ENCODE measurements at regions not wholly inside any gene's neighbourhood (a gene's known extent, or its start where the extent isn't known, plus 50 kb on each side); places are given as distances from the start of the nearest gene placed in this dataset.
A peak's percentile ranks its signal among the peaks of the same experiment; 100 is the strongest.

GRCh38 chr21:27369234-27369633 lies 402.3 kb upstream of the ADAMTS5 start:
- H2AFZ ChIP-seq (ENCODE audit: low read length) = no peak overlapping the region
- no peaks in the 10 kb centered on the region for H3K36me3 ChIP-seq (ENCODE audit: insufficient read depth, low read length)
- no peak overlapping the region for H3K27ac ChIP-seq (ENCODE audit: low read depth, low read length)
- H3K79me2 ChIP-seq (ENCODE audit: insufficient read depth, low read length) = no peaks in the 10 kb centered on the region
- H4K20me1 ChIP-seq (ENCODE audit: insufficient read depth, low read length) = no peaks in the 10 kb centered on the region
- DNase-seq (ENCODE audit: insufficient read length, low spot score, missing footprints) = no peak
- no peak overlapping the region for H3K4me3 ChIP-seq (ENCODE audit: insufficient read depth, low read length)
- no peak overlapping the region for H3K4me2 ChIP-seq (ENCODE audit: insufficient read depth, low read length)
- H3K9me3 ChIP-seq (ENCODE audit: low read depth, low read length) = no peaks in the 10 kb centered on the region
- H3K27me3 ChIP-seq (ENCODE audit: insufficient read depth, low read length) = no peaks in the 10 kb centered on the region
- peaks cover 10% of the 10 kb centered on the region for H3K4me1 ChIP-seq (ENCODE audit: insufficient read depth, low read length)
- TF ChIP-seq CTCF (IDR thresholded peaks at IDR 0.05; ENCODE audit: extremely low read depth, low read depth, low read length) = no peak

- DNase-seq (ENCODE audit: insufficient read length, low spot score, missing footprints) = no peak
- Histone ChIP-seq H3K4me3 (ENCODE audit: insufficient read depth, low read length) (no peak overlapping the region), H3K9me3 (ENCODE audit: low read depth, low read length) (no peaks in the 10 kb centered on the region), H4K20me1 (ENCODE audit: insufficient read depth, low read length) (no peaks in the 10 kb centered on the region), H3K79me2 (ENCODE audit: insufficient read depth, low read length) (no peaks in the 10 kb centered on the region), H3K27me3 (ENCODE audit: insufficient read depth, low read length) (no peaks in the 10 kb centered on the region), H3K4me1 (ENCODE audit: insufficient read depth, low read length) (peaks cover 1% of the 10 kb centered on the region), H2AFZ (ENCODE audit: low read length) (no peak overlapping the region), H3K36me3 (ENCODE audit: insufficient read depth, low read length) (no peaks in the 10 kb centered on the region), H3K4me2 (ENCODE audit: insufficient read depth, low read length) (no peak overlapping the region), H3K27ac (ENCODE audit: low read depth, low read length) (no peak overlapping the region)
- TF ChIP-seq CTCF (IDR thresholded peaks at IDR 0.05; ENCODE audit: extremely low read depth, low read depth, low read length) = no peak
These were observed 399.9 kb upstream of the ADAMTS5 start for GRCh38 chr21:27366646-27367235.

- Histone ChIP-seq H2AFZ (ENCODE audit: low read length) (no peak overlapping the region), H4K20me1 (ENCODE audit: insufficient read depth, low read length) (no peaks in the 10 kb centered on the region), H3K36me3 (ENCODE audit: insufficient read depth, low read length) (no peaks in the 10 kb centered on the region), H3K27me3 (ENCODE audit: insufficient read depth, low read length) (no peaks in the 10 kb centered on the region), H3K9me3 (ENCODE audit: low read depth, low read length) (no peaks in the 10 kb centered on the region), H3K4me3 (ENCODE audit: insufficient read depth, low read length) (no peak overlapping the region), H3K79me2 (ENCODE audit: insufficient read depth, low read length) (no peaks in the 10 kb centered on the region), H3K27ac (ENCODE audit: low read depth, low read length) (no peak overlapping the region), H3K4me1 (ENCODE audit: insufficient read depth, low read length) (no peaks in the 10 kb centered on the region), H3K4me2 (ENCODE audit: insufficient read depth, low read length) (no peak overlapping the region)
- no peak for TF ChIP-seq CTCF (IDR thresholded peaks at IDR 0.05; ENCODE audit: extremely low read depth, low read depth, low read length)
- DNase-seq (ENCODE audit: insufficient read length, low spot score, missing footprints) = peak; percentile 36
These were observed 399.1 kb upstream of the ADAMTS5 start for GRCh38 chr21:27366036-27366435.

GRCh38 chr21:27365394-27365793 lies 398.5 kb upstream of the ADAMTS5 start:
- H3K79me2 ChIP-seq (ENCODE audit: insufficient read depth, low read length) = no peaks in the 10 kb centered on the region
- H3K27ac ChIP-seq (ENCODE audit: low read depth, low read length) = no peak overlapping the region
- no peak for TF ChIP-seq CTCF (IDR thresholded peaks at IDR 0.05; ENCODE audit: extremely low read depth, low read depth, low read length)
- no peaks in the 10 kb centered on the region for H3K9me3 ChIP-seq (ENCODE audit: low read depth, low read length)
- no peak for DNase-seq (ENCODE audit: insufficient read length, low spot score, missing footprints)
- no peaks in the 10 kb centered on the region for H3K36me3 ChIP-seq (ENCODE audit: insufficient read depth, low read length)
- no peak overlapping the region for H2AFZ ChIP-seq (ENCODE audit: low read length)
- H3K4me1 ChIP-seq (ENCODE audit: insufficient read depth, low read length) = no peaks in the 10 kb centered on the region
- no peak overlapping the region for H3K4me3 ChIP-seq (ENCODE audit: insufficient read depth, low read length)
- H4K20me1 ChIP-seq (ENCODE audit: insufficient read depth, low read length) = no peaks in the 10 kb centered on the region
- no peaks in the 10 kb centered on the region for H3K27me3 ChIP-seq (ENCODE audit: insufficient read depth, low read length)
- no peak overlapping the region for H3K4me2 ChIP-seq (ENCODE audit: insufficient read depth, low read length)

All from osteoblast (primary cell).